Mammary epithelial cell (primary cell): ENCODE measurements at regions not wholly inside any gene's neighbourhood (a gene's known extent, or its start where the extent isn't known, plus 50 kb on each side); places are given as distances from the start of the nearest gene placed in this dataset.

Source experiments
- CTCF ChIP-seq, 2 donors: IDR thresholded peaks in 1 of 2; conservative IDR thresholded peaks in 1 of 2; 2 replicates each; pipeline ENCODE4 v1.5.1; 2011 to 2012; ENCODE audit warnings: inconsistent platforms in 2 of 2, low read length in 2 of 2, mild to moderate bottlenecking in 2 of 2, control low read depth in 1 of 2, low read depth in 1 of 2; ENCODE audit not compliant: insufficient read depth in 1 of 2; ENCODE audit errors: extremely low read depth in 1 of 2
- EZH2 ChIP-seq: IDR thresholded peaks from 2 replicates; pipeline ENCODE4 v1.6.1; 2012; ENCODE audit warnings: low read length, inconsistent platforms, borderline replicate concordance

GRCh38 chr3:51588724-51589123, 50.2 kb downstream of the RAD54L2 start:
- TF ChIP-seq CTCF (conservative IDR thresholded peaks at IDR 0.05 in 1 of 2, IDR thresholded peaks at IDR 0.05 in 1 of 2; ENCODE audit: extremely low read depth in 1 of 2, insufficient read depth in 1 of 2, low read depth in 1 of 2, low read length in 2 of 2) (no peak), EZH2 (no peak)
